Right lobe of liver (tissue), 4 donors: ENCODE measurements at regions not wholly inside any gene's neighbourhood (a gene's known extent, or its start where the extent isn't known, plus 50 kb on each side); places are given as distances from the start of the nearest gene placed in this dataset.

Source experiments
- CTCF ChIP-seq, 4 donors: fragments of 200-600 bp in 3 of 4; fragments of 450-650 bp in 1 of 4; IDR thresholded peaks; one replicate each; pipeline versions ENCODE4 v1.5.1 to v1.8.0; 2016 to 2022; ENCODE audit warnings: antibody characterized with exemption in 4 of 4, mild to moderate bottlenecking in 2 of 4
- POLR2A ChIP-seq: fragments of 450-650 bp; IDR thresholded peaks from one replicate; pipeline ENCODE4 v1.6.1; 2017; ENCODE audit warnings: antibody characterized with exemption, mild to moderate bottlenecking
- donor health status: DM: no; HTN: no; CAD: no.
- donor health status: DM: no; HTN: no; CAD: no.
- donor health status: DM: no; HTN: yes; CAD: no.

- TF ChIP-seq CTCF (IDR thresholded peaks at IDR 0.05) (no peak), POLR2A (no peak)
These were observed 61.4 kb upstream of the NFIL3 start for GRCh38 chr9:91485006-91485405.
